Esophagus muscularis mucosa (tissue), 4 donors: ENCODE measurements at regions not wholly inside any gene's neighbourhood (a gene's known extent, or its start where the extent isn't known, plus 50 kb on each side); places are given as distances from the start of the nearest gene placed in this dataset.

Experiments
- EP300 ChIP-seq: sonication (generic); formaldehyde crosslinking; IDR thresholded peaks from one replicate; pipeline ENCODE4 v1.6.1; 2017; ENCODE audit warnings: antibody characterized with exemption
- POLR2A ChIP-seq: fragments of 450-650 bp; IDR thresholded peaks from one replicate; pipeline ENCODE4 v1.6.1; 2017; ENCODE audit warnings: antibody characterized with exemption, moderate library complexity, mild to moderate bottlenecking, low read depth
- POLR2AphosphoS5 ChIP-seq, 2 donors: sonication (generic); formaldehyde crosslinking; IDR thresholded peaks; one replicate each; pipeline ENCODE4 v1.6.1; 2017; ENCODE audit warnings: antibody characterized with exemption in 2 of 2
- TF ChIP-seq, protein P1 (sequence below), 3 experiments: fragments of 200-600 bp in 2 of 3; fragments of 450-650 bp in 1 of 3; sonication (generic) in 2 of 3; IDR thresholded peaks; one replicate each; pipeline ENCODE4 v1.5.1; 2017 to 2019; ENCODE audit warnings: antibody characterized with exemption in 3 of 3, mild to moderate bottlenecking in 2 of 3, moderate library complexity in 1 of 3

DNA sequence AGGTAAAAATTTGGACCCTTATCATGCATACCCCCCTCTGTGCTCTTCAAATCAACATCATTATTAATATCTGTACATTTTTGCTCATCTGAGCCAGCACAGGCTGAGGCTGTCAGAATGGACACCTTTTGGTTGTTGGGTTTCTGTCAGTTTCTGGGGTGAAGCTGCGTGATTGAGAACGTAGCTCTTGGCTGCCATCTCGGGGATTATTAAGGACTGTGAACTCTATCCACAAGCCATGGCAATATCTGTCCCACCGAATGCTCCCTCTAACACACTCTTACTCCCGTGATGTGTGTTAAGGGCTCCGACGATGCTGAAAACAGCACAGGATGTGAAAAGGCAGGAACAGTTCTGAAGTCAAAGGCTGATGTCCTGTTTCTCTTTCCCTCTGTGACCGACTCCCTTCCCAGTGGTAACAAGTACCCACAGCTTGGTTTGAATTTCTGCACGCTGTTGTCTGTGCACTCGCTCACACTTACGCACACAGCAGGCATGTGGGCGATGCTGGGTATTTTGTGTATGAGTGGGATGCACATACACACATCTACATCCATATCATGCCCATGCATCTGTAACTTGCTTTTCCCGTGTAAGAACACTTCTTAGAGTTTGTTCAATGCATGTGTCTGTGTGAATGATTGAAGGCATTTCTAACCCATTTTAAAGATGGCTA is 405.6 kb downstream of the TMEM121 start:
- TF ChIP-seq, protein P1, sequence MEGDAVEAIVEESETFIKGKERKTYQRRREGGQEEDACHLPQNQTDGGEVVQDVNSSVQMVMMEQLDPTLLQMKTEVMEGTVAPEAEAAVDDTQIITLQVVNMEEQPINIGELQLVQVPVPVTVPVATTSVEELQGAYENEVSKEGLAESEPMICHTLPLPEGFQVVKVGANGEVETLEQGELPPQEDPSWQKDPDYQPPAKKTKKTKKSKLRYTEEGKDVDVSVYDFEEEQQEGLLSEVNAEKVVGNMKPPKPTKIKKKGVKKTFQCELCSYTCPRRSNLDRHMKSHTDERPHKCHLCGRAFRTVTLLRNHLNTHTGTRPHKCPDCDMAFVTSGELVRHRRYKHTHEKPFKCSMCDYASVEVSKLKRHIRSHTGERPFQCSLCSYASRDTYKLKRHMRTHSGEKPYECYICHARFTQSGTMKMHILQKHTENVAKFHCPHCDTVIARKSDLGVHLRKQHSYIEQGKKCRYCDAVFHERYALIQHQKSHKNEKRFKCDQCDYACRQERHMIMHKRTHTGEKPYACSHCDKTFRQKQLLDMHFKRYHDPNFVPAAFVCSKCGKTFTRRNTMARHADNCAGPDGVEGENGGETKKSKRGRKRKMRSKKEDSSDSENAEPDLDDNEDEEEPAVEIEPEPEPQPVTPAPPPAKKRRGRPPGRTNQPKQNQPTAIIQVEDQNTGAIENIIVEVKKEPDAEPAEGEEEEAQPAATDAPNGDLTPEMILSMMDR (IDR thresholded peaks at IDR 0.05), result no peak
- TF ChIP-seq POLR2AphosphoS5 (IDR thresholded peaks at IDR 0.05) (no peak), POLR2A (no peak), EP300 (no peak)
